GM21367 (cell line): ENCODE measurements at regions not wholly inside any gene's neighbourhood (a gene's known extent, or its start where the extent isn't known, plus 50 kb on each side); places are given as distances from the start of the nearest gene placed in this dataset.
"Not testable (repeated sequence)": the region's sequence is repeated elsewhere in the genome, so short reads cannot be mapped to it uniquely, and the experiment has no call there.

Source experiments
- ATAC-seq: cut with Tn5 transposase; IDR thresholded peaks from one replicate; pipeline ENCODE4 v1.9.1; 2021; ENCODE audit not compliant: unreplicated experiment

DNA sequence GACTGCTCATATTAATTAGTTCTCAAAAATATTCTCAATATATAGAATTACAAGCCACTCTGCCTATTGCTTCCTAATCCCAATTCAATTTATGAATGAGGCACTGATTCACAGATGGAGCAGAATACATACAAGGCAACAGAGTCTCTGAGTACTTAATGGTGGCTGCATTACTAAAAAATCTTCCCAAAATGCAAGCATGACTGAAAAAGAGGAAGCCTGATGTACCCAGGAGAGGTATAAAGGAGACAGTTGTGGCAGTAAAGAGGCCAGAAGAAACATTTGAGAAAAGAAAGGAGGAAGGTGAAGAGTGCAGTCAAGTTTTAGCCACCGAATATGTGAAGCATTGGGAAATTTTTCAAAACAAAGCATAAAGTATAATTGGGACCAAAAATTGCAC is 163.2 kb upstream of the INTU start:
- no peak for ATAC-seq

DNA sequence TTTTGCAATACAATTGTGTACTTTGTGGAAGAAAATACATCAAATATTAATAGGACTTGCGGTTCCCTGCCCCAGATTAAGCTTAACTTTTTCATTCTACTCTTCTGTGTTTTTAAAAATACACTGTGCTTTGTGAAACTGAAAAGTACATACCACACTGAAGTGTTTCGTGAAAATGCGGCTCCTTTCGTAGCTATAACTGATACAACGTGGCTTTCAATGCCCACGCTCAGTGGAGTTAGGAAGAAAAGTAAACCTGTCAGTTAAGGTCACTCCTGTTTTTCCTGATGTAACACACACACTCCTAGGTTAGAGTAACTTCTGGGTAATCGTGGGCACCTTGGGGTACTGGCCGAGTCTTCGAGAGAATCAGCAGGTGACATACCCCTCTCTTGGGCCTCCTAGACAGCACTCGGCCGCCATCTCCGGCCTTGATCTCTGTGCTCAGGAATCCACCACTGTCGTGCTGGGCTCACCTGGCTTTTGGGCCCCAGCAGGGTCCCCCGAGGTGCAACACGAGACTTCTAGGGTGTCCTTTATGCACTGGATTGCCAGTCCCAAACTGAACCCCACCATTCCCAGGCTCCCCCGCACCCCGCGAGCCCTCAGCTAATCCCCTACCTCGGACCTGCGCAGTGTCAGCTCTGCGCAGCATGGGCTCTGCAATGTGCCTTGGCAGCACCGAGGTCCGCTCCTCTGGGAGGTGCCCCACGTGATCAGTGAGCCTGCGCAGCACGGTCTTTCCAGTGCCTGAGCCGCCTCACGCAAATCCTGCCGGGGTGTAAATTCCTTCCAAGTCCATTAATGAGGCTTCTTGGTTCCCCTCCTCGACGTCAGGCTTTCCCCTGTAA is 162.6 kb upstream of the INTU start:
- no peak for ATAC-seq

DNA sequence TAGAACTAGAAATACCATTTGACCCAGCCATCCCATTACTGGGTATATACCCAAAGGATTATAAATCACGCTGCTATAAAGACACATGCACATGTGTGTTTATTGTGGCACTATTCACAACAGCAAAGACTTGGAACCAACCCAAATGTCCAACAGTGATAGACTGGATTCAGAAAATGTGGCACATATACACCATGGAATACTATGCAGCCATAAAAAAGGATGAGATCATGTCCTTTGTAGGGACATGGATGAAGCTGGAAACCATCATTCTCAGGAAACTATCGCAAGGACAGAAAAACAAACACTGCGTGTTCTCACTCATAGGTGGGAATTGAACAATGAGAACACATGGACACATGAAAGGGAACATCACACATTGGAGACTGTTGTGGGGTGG is 154.5 kb upstream of the INTU start:
- not testable (repeated sequence) for ATAC-seq

DNA sequence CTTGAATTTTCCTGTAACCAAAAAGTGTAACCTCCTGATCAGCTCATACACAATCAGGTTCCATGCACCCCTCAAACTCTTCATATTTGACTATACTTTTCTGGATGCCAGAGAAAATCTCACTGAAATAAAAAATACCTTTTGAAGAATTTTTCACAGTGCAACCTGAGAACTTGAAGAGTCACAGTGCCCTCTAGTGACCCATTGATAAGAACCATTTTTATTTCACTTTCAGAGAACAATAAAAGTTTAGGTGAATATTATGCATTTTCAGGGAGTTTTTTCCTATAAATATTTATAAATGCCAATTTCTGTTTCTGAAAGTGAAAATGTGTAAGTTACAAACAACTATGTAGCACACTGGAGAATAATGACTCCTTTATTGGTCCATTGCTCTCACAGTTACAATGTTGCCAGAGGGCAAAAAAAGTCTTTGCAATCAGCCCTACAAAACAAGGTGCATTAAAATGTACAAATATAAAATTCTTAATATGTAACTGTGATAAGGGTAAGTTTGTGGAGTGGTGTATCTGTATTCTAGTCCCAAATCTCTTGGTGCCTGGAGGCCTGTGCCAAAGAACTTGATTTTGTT is 153.6 kb upstream of the INTU start:
- no peak for ATAC-seq

DNA sequence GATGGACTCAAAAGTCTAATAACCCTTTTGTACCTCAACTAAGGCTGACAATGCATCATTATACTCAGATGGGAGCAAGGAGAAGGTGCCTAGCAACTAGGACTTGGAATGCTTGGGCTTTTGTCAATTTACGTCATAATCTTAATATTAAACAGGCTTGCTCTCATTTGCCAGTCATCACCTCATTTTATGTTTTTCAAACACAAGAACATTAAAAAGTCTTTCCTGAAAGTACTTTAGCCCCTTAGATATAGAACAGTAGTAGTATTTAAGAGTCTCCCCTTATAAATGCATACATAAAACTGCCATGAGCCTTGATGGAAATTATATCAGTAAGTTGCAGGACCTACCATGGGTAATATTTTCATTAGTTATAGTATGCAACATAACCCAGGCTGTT is 150.7 kb upstream of the INTU start:
- no peak for ATAC-seq

DNA sequence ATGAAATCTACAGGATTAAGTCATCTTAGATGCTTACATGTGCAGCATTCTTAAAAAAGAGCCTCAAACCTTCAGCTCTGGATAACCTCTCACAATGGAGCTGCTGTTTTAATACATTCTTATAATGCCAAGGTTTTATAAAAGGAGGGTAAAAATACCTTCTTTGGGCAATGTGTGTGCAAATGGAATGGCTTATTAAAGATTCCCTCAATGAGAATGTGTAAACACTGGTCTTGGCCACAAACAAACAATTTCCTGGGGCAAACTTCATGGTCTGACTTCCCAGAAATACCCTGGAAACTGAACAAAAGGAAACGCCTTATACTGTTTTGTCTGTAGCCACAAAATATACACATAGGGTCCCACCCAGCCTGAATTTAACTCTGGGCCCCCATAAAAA is 148.6 kb upstream of the INTU start:
- no peak for ATAC-seq

DNA sequence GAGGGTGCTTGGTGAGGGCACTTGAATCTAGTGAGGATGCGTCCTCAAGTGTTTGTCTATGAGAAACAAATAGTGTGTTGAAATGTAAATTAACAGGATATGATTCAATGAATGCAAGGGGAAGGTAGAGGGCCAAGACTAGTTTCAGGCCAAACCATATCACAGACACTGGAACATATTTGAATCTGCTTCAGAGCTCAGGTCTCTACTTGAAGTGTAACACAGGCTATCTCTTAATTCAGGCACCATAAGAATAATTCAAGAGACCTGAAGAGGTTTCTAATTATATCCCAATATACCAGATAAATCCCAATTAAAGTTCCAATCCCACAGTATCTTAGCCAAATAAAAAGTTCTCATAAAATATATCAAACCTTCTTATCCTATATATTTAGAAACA is 146.5 kb upstream of the INTU start:
- ATAC-seq = no peak

DNA sequence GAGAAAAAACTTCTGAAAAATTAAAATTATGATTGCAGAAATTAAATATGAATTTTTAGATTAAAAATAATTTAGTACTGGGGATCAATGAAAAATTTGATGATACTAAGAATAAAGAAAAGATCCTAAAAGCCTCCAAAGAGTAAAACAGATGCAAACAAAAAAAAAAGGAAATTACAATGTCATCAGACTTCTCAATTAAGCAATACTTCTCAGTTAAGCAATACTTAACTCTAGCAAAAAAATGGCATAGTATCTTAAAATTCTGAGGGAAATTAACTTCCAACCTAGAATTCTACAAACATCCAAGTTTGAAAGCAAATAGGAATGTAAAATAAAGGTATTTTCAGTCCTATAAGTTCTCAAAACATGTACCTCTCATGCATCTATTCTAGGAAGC is 141.2 kb upstream of the INTU start:
- ATAC-seq = no peak

DNA sequence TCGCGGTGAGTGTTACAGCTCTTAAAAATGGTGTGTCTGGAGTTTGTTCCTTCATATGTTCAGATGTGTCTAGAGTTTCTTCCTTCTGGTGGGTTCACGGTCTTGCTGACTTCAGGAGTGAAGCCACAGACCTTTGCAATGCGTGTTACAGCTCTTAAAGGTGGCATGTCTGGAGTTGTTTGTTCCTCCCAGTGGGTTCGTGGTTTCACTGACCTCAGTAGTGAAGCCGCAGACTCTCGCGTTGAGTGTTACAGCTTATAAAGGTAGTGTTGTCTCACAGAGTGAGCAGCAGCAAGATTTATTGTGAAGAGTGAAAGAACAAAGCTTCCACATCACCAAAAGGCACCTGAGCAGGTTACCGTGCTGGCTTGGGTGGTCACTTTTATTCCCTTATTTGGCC is 135.9 kb upstream of the INTU start:
- not testable (repeated sequence) for ATAC-seq

DNA sequence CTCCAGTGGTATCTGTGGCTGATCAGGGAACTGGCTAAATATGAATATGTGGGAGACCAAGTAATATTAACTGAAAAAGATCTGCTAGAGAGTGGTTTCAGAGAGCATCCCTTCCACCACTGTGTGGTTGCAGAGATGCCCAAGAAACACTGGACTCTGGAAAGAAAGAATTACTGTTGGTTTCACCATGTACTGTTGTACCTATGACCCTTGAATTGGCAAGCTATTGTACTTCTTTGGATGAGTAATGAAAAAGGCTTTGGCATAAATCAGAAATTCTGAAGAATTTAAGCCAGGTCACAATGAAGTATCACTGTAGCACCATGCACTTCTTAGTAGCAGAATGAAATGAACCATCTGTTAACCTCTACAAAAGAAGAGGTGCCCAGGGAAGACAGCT is 134.4 kb upstream of the INTU start:
- no peak for ATAC-seq

DNA sequence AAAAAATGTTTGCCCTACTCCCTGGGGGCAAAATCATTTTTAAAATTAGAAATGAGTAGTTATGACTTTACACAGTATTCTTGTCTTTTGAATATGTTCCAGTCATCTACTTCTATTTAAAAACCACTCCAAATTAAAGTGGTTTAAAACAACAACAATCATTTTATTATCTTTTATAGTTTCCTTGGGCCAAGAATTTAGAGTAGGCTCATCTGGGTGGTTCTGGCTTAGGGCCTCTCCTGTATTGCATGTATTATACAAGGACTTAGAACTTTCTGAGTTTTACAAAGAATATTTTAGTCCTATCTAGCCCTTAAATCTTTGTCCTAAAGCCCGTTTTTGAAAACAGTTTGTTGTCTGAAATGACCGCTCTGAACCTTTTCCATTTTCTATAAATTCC is 132.5 kb upstream of the INTU start:
- no peak for ATAC-seq

DNA sequence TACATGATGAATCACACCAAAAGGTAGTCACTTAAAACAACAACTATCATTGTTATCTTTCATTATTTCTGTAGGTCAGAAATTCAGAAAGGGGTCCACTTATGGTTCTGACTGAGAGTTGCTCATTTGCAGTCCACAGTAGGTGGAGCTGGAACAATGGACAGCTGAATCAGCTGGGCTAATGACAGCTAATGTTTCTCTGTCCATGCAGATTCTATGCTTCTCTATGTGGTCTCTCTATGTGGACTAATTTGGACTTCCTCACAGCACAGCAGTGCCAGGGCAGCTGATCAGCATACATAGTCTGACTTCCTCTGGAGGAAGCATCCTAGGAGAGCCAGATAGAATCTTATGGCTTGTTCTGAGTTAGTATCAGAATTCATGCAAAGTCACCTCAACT is 131.7 kb upstream of the INTU start:
- no peak for ATAC-seq

DNA sequence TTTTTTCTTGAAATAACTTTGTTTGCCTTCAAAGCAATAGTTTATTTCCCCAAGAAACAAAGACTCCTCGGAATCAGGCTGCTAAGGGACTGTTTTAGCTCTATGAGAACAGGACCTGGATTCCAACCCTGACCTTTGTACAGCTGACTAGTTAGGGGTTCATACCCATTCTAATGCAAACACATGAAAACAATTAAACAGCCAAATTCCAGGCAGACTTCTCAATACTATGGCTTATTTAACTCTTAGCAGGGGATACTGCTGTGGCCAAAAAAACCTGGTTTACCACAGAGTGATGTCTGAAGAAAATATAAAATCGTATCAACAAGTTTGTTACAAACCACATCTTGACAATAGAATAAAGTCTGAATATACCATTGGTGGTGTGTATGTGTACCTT is 129.6 kb upstream of the INTU start:
- ATAC-seq = no peak

DNA sequence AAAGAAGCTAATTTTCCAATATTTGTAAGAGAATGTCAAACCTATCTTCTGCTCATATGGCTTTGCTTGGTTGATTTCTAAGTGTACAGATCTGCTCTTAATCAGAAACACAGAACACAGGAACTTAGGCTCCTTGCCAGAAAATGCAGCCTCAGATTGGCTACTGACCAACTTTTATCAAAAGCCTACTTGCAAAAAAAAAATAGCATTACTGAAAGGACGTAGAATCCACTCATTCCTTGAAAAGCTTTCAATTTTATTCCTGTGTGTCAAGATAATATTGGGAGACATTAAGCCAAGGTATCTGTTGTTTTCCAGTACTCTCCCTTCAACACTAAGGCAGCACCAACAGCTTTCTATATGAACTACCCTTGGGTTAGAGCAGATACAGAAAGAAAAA is 127.6 kb upstream of the INTU start:
- ATAC-seq = no peak

DNA sequence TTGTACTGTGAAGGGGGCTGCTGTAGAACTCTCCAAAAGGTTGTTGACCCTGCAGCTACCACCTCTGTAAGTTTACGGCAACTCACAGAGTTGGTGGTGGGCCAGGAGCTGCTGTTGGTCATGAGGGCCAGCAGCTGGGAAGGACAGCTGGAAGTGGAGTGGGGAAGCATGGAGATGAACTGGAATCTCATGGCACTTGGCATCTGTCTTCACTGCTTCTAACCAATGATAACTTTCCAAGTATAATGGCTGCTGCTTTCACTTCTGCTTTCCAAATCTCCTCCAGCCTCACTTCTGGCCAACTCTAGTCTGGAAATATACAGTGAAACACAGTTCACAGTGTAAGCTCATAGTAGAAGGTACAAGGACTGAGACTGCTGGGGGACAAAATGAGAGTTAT is 126.5 kb upstream of the INTU start:
- no peak for ATAC-seq

DNA sequence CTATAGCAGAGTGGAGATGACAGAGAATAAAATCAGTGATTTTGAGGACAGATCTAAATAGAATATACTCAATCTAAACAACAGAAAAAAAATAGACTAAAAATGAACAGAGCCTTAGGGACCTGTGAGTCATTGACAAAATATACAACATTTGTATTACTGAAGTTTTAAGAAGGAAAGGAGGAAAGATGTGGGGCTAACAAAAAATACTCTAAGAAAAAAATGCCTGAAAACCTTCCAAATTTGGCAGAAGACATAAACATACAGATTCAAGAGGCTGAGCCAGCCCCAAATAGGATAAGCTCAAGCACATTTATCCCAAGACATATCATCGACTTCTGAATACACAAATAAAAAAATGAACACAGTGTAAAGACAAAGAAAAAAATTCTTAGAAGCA is 123.6 kb upstream of the INTU start:
- no peak for ATAC-seq

DNA sequence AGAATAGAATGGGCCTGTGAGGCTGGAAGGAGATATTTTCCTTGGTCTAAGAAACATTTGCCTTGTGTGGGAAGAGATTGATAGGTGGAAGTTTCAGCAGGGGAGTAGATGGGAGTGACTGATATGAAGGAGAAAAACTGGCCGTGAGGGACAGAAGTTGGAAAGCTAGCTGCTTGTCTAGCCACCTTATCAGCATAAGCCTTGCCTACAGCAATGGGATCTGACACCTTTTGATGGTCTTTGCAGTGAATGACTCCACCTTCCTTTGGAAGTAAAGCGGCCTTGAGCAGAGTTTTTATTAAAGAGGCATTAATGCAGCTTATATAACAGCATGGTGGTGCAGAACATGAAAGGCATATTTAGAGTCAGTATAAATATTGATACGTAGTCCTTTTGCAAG is 120.1 kb upstream of the INTU start:
- ATAC-seq = not testable (repeated sequence)

DNA sequence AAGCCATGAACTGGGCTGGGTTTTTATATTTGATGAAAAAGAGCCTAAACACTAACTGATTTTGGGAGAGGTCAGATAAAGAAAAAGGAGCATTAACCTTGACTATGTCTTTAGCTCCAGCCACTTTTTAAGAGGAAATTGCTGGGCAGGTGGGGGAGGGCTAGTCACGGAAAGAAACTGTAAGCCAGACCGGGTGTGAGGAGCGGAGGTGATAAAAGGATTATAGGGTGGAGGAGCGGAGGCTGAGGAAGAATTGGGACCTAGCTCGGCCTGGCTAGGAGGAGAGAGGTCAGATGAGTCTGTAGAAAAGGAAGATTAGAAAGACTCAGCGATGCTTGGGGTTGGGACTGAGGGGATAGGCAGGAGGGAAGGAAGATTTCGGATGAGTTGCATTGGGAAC is 117.5 kb upstream of the INTU start:
- ATAC-seq = not testable (repeated sequence)

DNA sequence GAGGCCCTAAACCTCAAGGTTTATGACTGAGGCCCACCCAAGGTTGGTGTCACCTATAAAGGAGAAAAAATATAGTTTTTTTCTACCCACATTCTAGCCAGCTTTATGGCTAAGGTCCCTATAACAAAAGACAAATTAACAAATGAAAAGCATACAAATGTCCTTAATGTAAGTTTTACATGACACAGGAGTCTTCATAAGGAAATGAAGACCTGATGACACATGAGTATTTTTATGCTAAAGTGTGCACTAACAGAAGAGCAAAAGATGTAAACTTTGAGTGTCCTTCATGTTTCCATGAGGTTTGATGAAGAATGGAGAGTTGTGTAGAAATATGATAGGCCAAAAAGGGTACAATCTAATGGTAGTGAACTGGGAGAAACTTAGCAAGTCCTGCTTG is 114.7 kb upstream of the INTU start:
- ATAC-seq = no peak

DNA sequence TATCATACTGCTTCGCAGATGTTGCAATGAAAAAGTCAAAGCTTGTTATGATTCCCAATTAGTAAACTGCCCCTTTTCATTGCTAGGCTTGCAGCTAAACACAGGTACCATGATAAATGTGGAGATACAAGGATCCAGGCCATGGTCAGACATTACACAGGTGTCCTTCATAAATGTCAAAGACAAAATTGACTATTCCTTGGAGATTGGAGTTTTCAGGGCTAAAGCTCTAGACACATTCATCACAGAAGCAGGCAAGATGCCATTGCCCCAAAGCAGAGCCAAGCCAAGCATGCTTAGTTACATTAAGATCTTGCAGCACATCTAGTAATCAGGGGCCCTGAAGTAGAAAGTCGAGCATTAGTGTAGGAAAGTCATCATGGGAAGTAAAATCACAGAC is 111.3 kb upstream of the INTU start:
- ATAC-seq = no peak

DNA sequence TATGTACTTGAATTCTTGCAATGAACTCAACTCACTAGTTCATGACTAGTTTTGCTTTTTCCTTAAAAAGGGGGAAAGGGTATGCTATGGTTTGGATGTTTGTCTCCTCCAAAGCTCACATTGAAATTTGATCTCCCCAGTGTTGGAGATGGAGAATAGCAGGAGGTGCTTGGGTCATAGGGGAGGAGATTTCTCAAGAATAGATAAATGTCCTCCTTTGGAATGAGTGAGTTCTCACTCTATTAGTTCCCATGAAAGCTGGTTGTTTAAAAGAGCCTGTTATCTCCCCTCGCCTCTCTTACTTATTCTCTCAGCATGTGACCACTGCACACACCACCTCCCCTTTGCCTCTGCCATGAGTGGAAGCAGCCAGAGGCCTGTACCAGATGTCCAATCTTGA is 109.4 kb upstream of the INTU start:
- no peak for ATAC-seq

DNA sequence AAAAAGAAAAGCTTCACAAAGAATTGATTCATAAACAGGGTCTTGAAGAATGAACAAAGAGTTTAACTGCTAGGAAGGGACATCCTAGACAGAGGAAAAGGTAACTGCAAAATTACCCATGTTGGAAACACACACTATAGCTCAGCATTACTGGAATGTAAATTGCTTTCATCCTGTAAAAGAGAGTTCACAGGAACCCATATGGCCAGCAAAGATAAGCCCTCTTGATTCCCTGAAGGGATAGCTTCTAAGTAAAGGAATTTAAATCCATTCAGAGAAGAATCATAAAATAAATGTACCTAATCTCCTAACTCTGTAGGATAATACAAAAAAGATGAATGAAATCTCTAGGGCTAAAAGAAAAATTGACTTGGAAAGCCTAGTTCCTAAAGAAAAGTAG is 107.1 kb upstream of the INTU start:
- ATAC-seq = no peak

DNA sequence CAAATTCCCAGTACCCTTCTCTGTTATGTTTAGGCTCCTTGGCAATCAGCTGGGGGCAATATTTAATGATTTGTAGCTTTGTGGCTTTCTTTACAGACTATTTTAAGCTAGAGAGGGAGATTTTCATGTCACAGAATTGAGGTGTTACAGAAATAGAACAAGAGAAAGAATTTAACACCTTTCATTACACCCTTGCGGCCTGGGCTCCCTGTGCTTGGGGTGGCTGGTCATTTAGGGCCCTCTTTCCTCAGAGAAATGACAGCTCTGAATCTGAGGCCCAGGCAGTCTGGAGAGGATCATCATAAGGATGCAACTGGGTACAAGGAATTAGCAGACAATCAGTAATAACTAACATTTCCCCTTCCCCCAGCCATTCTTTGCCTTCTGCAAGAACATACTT is 104.5 kb upstream of the INTU start:
- no peak for ATAC-seq
